Uterus (tissue), 3 donors: ENCODE measurements at regions not wholly inside any gene's neighbourhood (a gene's known extent, or its start where the extent isn't known, plus 50 kb on each side); places are given as distances from the start of the nearest gene placed in this dataset.

ENCODE experiments used
- DNase-seq, 2 donors: peaks; one replicate each; pipeline ENCODE4 v3.0.0-alpha.2; 2019 to 2020
- H3K27ac ChIP-seq, 2 donors: fragments of 200-600 bp; sonication (generic); 1 replicate in 1 of 2; 2 replicates in 1 of 2; pipeline ENCODE4 v1.5.1; 2016 to 2018
- H3K27me3 ChIP-seq, 2 donors: fragments of 200-600 bp; sonication (generic); one replicate each; pipeline ENCODE4 v1.5.1; 2018 to 2019; ENCODE audit warnings: control low read depth in 1 of 2
- H3K36me3 ChIP-seq, 2 donors: fragments of 200-600 bp; sonication (generic); one replicate each; pipeline ENCODE4 v1.5.1; 2019; ENCODE audit warnings: control low read depth in 1 of 2
- H3K4me1 ChIP-seq, 2 donors: fragments of 200-600 bp; sonication (generic); one replicate each; pipeline ENCODE4 v1.5.1; 2018 to 2019; ENCODE audit warnings: control low read depth in 1 of 2
- H3K4me3 ChIP-seq, 2 donors: fragments of 200-600 bp; sonication (generic); 1 replicate in 1 of 2; 2 replicates in 1 of 2; pipeline ENCODE4 v1.5.1; 2018 to 2019; ENCODE audit warnings: mild to moderate bottlenecking in 1 of 2
- H3K9me3 ChIP-seq, 2 donors: fragments of 200-600 bp; sonication (generic); one replicate each; pipeline ENCODE4 v1.5.1; 2019; ENCODE audit warnings: control low read depth in 1 of 2
- CTCF ChIP-seq, 4 experiments: fragments of 200-600 bp in 2 of 4; fragments of 450-650 bp in 2 of 4; sonication (generic) in 2 of 4; IDR thresholded peaks; one replicate each; pipeline ENCODE4 v1.5.1; 2016 to 2019; ENCODE audit warnings: antibody characterized with exemption in 4 of 4, mild to moderate bottlenecking in 2 of 4, moderate library complexity in 1 of 4
- POLR2A ChIP-seq, 2 donors: fragments of 450-650 bp; IDR thresholded peaks; one replicate each; pipeline ENCODE4 v1.6.1; 2016; ENCODE audit warnings: antibody characterized with exemption in 2 of 2, mild to moderate bottlenecking in 1 of 2, moderate library complexity in 1 of 2
- intact Hi-C: fragments of 100-400 bp; cut with DNase I; formaldehyde crosslinking; loops from one replicate; pipeline ENCODE4 v1.15.1; 2023; ENCODE audit warnings: low total_unique reads
- donor health status: DM: yes; HTN: yes; CAD: no.

DNA sequence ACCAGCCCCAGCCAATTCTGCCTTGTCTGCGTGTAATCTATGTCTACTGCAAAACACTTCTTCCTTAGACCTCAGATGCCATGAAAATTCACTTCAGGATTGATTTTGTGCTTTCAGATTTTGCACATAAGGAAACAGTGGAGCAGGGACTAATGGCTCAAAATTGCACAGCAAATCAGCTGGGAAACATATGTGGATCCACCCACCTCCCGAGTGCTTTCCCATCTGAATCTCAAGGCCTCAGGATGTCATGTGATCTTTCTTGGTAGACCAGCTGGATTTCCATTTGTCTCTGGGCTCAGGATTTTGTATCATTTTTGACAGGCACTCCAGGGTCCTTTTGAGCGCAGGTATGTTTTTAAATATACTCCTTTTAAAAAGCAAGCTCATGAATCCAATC lies 158.6 kb downstream of the MIS18A start:
- no peak overlapping the region for H3K4me3 ChIP-seq
- no peaks in the 10 kb centered on the region for H3K4me1 ChIP-seq
- DNase-seq = no peak
- TF ChIP-seq CTCF (IDR thresholded peaks at IDR 0.05) = no peak
- TF ChIP-seq POLR2A (IDR thresholded peaks at IDR 0.05) = no peak
- no peaks in the 10 kb centered on the region for H3K27me3 ChIP-seq
- H3K27ac ChIP-seq = no peak overlapping the region
- no peaks in the 10 kb centered on the region for H3K9me3 ChIP-seq
- no peaks in the 10 kb centered on the region for H3K36me3 ChIP-seq
- intact Hi-C loops = no loop called here

- no peak for TF ChIP-seq POLR2A (IDR thresholded peaks at IDR 0.05)
- TF ChIP-seq CTCF (IDR thresholded peaks at IDR 0.05) = no peak
- H3K4me3 ChIP-seq = no peak overlapping the region
- H3K27me3 ChIP-seq = no peaks in the 10 kb centered on the region
- no peaks in the 10 kb centered on the region for H3K9me3 ChIP-seq
- no peaks in the 10 kb centered on the region for H3K4me1 ChIP-seq
- no peak overlapping the region for H3K27ac ChIP-seq
- H3K36me3 ChIP-seq = no peaks in the 10 kb centered on the region
- intact Hi-C loops = no loop called here
- no peak for DNase-seq
Measured at GRCh38 chr21:32119811-32120210, 159.0 kb downstream of the MIS18A start.

DNA sequence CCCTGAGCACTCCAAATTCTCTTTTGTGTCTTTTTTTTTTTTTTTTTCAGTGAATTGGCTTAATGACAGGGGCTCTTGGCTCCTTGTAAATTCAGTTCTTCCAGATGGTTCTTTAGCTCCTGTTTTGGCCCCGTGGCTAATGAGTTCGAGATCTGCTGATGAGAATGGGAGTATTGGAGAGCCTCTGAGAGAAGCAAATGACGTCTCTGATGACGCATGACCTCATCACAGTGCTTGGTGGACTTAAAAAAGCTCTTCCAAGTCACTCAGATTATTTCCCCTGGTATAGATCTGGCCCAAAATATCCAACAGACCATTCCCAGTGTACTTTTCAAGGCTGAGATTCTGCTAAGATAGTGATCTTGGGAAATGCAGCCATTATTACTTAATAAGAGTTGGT lies 159.5 kb downstream of the MIS18A start:
- intact Hi-C loops = no loop called here
- H3K27me3 ChIP-seq = no peaks in the 10 kb centered on the region
- no peak overlapping the region for H3K4me3 ChIP-seq
- no peaks in the 10 kb centered on the region for H3K9me3 ChIP-seq
- H3K36me3 ChIP-seq = no peaks in the 10 kb centered on the region
- no peak overlapping the region for H3K27ac ChIP-seq
- TF ChIP-seq POLR2A (IDR thresholded peaks at IDR 0.05) (no peak), CTCF (IDR thresholded peaks at IDR 0.05) (no peak)
- H3K4me1 ChIP-seq = no peaks in the 10 kb centered on the region
- DNase-seq = no peak

DNA sequence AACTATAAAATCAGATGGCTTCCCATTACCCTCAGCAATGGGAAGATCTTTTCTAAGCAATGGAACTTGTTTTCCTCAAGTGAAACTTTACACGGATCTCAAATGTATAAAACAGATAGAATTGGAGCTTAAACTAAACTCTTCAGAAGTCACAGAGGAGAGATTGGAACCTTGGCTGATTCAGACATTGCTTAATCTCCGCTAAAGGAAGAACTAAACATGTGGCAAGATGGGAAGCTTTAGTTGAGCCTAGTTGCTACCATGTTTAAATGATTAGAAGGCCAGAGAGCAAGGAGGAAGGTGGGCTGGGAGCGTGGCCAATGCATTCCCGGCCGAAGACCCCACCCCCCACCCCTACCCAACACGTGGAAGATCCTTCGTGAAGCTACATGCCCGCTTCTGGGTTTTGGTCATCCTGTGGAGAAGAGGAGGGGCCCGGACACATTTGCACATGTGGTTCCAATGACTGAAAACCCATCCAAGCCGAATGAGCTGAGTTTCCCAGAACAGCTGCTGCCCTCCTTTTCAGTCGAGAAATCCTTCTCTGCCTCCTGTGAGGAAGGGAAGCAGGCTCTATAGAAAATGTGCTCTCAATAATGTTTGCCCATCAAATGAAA lies 164.3 kb downstream of the MIS18A start:
- H3K27ac ChIP-seq = no peak overlapping the region
- TF ChIP-seq POLR2A (IDR thresholded peaks at IDR 0.05) (no peak), CTCF (IDR thresholded peaks at IDR 0.05) (no peak)
- H3K36me3 ChIP-seq = no peaks in the 10 kb centered on the region
- no peaks in the 10 kb centered on the region for H3K4me1 ChIP-seq
- no peak overlapping the region for H3K4me3 ChIP-seq
- no peaks in the 10 kb centered on the region for H3K9me3 ChIP-seq
- DNase-seq = no peak
- intact Hi-C loops = no loop called here
- no peaks in the 10 kb centered on the region for H3K27me3 ChIP-seq

- H3K36me3 ChIP-seq = no peaks in the 10 kb centered on the region
- H3K4me3 ChIP-seq = no peak overlapping the region
- H3K9me3 ChIP-seq = no peaks in the 10 kb centered on the region
- H3K27me3 ChIP-seq = no peaks in the 10 kb centered on the region
- H3K4me1 ChIP-seq = no peaks in the 10 kb centered on the region
- TF ChIP-seq CTCF (IDR thresholded peaks at IDR 0.05) (no peak), POLR2A (IDR thresholded peaks at IDR 0.05) (no peak)
- no peak for DNase-seq
- no peak overlapping the region for H3K27ac ChIP-seq
- intact Hi-C loops = no loop called here
Measured at GRCh38 chr21:32113486-32113885, 165.4 kb downstream of the MIS18A start.
